AG04450 (cell line): ENCODE measurements at regions not wholly inside any gene's neighbourhood (a gene's known extent, or its start where the extent isn't known, plus 50 kb on each side); places are given as distances from the start of the nearest gene placed in this dataset.

Experiments used
- CTCF ChIA-PET: fragments of 300-600, 350-600 bp; formaldehyde crosslinking; extraction: SDS; loops from one replicate; lab custom pipeline; 2022; ENCODE audit warnings: antibody characterized with exemption, inconsistent platforms; lab: Charles Lee
- POLR2A ChIA-PET: fragments of 350-600 bp; formaldehyde crosslinking; extraction: SDS; loops from one replicate; lab custom pipeline; 2021; ENCODE audit warnings: antibody characterized with exemption, inconsistent platforms; lab: Yijun Ruan, JAX
- DNase-seq: peaks from one replicate; pipeline ENCODE4 v3.0.0-alpha.2; 2011; ENCODE audit warnings: low read depth, low spot score
- H3K27ac ChIP-seq: one replicate; pipeline ENCODE4 v1.5.1; 2012; ENCODE audit warnings: low read depth, low read length, control low read depth
- H3K27me3 ChIP-seq: one replicate; pipeline ENCODE4 v1.6.0; 2012; ENCODE audit warnings: low read length; ENCODE audit not compliant: control insufficient read depth, insufficient read depth
- H3K4me3 ChIP-seq: 2 replicates; pipeline ENCODE4 v1.5.1; 2011; ENCODE audit warnings: mild to moderate bottlenecking, low read depth, low read length, control low read depth
- H3K9me3 ChIP-seq: 2 replicates; pipeline ENCODE4 v1.5.1; 2012; ENCODE audit warnings: low read length; ENCODE audit not compliant: control insufficient read depth, insufficient read depth
- CTCF ChIP-seq: IDR thresholded peaks from 2 replicates; pipeline ENCODE4 v1.5.1; 2011; ENCODE audit warnings: low read depth, low read length, control low read depth, inconsistent platforms

- POLR2A ChIA-PET, result no interaction called here
- peaks cover 6% of the 10 kb centered on the region for H3K9me3 ChIP-seq
Observed at GRCh38 chr16:66164581-66165247, 201.8 kb upstream of the CDH5 start.

GRCh38 chr16:66162821-66163220 is 203.7 kb upstream of the CDH5 start:
- POLR2A ChIA-PET, result no interaction called here
- Histone ChIP-seq H3K27ac (no peak overlapping the region), H3K4me3 (no peak overlapping the region), H3K27me3 (peaks cover 7% of the 10 kb centered on the region), H3K9me3 (peaks cover 6% of the 10 kb centered on the region)
- DNase-seq, result no peak
- CTCF ChIA-PET, result no interaction called here
- TF ChIP-seq CTCF, result no peak

More at GRCh38 chr16:66164581-66165247, 201.8 kb upstream of the CDH5 start:
- Histone ChIP-seq H3K27ac (no peak overlapping the region), H3K27me3 (peaks cover 7% of the 10 kb centered on the region), H3K4me3 (no peak overlapping the region)
- CTCF ChIA-PET, result no interaction called here
- TF ChIP-seq CTCF, result no peak
- DNase-seq, result no peak

GRCh38 chr16:66161942-66162341 is 204.5 kb upstream of the CDH5 start:
- TF ChIP-seq CTCF, result no peak
- Histone ChIP-seq H3K4me3 (no peak overlapping the region), H3K27ac (no peak overlapping the region), H3K27me3 (peaks cover 7% of the 10 kb centered on the region), H3K9me3 (peaks cover 6% of the 10 kb centered on the region)
- ChIA-PET POLR2A (interaction anchor here (0.6 kb wide), 1 partner anchor 1134 kb away, joined by 3 read pairs; no protein-coding TSS in a partner anchor), CTCF (no interaction called here)
- DNase-seq, result no peak

- Histone ChIP-seq H3K27me3 (peaks cover 7% of the 10 kb centered on the region), H3K4me3 (no peak overlapping the region), H3K27ac (no peak overlapping the region), H3K9me3 (no peaks in the 10 kb centered on the region; the same call in 1 of the 2 replicates)
- POLR2A ChIA-PET, result interaction anchor here (0.6 kb wide), 1 partner anchor 1133 kb away, joined by 3 read pairs; no protein-coding TSS in a partner anchor
- CTCF ChIA-PET, result no interaction called here
- no peak for TF ChIP-seq CTCF
- DNase-seq, result no peak
Observed at GRCh38 chr16:66161269-66161668, 205.2 kb upstream of the CDH5 start.

- ChIA-PET POLR2A (no interaction called here), CTCF (no interaction called here)
- peaks cover 7% of the 10 kb centered on the region for H3K27me3 ChIP-seq
- H3K4me3 ChIP-seq, result no peak overlapping the region
- DNase-seq, result no peak
- no peak overlapping the region for H3K27ac ChIP-seq
- no peaks in the 10 kb centered on the region for H3K9me3 ChIP-seq
- TF ChIP-seq CTCF, result peak; percentile 18; the same call in 1 of the 2 replicates
Observed at GRCh38 chr16:66159987-66160386, 206.5 kb upstream of the CDH5 start.
